Fibroblast of upper back skin (primary cell): ENCODE measurements at regions not wholly inside any gene's neighbourhood (a gene's known extent, or its start where the extent isn't known, plus 50 kb on each side); places are given as distances from the start of the nearest gene placed in this dataset.
"Not testable (repeated sequence)": the region's sequence is repeated elsewhere in the genome, so short reads cannot be mapped to it uniquely, and the experiment has no call there.

Experiments
- DNase-seq: peaks from one replicate; pipeline ENCODE4 v3.0.0-alpha.2; 2013

DNA sequence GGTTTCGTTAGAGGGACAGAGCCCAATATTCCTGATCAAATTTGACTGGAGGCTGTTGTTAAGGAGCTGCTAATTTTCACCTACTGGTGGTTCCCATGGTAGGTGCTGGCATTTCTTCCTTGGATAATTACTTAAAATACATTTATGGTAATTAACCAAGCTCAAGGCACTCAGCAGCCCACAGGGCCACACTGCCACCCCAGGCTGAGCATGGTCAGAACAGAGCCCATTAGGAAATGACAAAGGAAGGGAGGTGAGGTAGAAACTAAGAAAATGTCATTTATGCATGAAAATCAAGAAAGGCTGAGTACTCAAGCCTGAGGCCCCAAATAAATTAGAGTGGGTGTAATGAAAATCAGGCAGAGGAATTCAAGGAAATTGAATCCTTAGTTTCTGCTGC, 510.2 kb upstream of the GYPC start:
- DNase-seq, result no peak

- DNase-seq, result no peak
Observed at GRCh38 chr2:126154256-126154785, 501.6 kb upstream of the GYPC start.

- not testable (repeated sequence) for DNase-seq
Observed at GRCh38 chr2:126160950-126161349, 495.0 kb upstream of the GYPC start.

- DNase-seq, result no peak
Observed at GRCh38 chr2:126172631-126173184, 483.2 kb upstream of the GYPC start.

GRCh38 chr2:126175222-126175621, 480.7 kb upstream of the GYPC start:
- DNase-seq, result no peak

GRCh38 chr2:126177479-126177878, 478.5 kb upstream of the GYPC start:
- DNase-seq, result no peak

DNA sequence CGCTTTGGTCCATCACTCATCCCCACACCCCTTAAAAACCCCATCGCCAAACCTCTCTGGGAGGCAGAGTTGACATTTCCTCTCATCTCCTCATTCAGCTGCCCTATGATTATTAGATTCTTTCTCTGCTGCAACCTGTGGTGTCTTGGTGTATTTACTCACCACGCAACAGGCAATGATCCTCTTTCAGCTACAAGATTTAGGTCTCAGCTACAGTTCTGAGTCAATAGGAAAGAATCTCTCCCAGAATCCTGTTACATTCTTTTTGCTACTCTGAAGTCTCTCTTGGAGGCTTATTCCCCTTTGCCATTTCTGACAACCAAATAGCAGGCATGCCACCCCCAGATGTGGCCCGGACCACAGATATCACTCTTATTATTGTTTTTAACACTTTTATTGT, 468.3 kb upstream of the GYPC start:
- peak; percentile 29 for DNase-seq

DNA sequence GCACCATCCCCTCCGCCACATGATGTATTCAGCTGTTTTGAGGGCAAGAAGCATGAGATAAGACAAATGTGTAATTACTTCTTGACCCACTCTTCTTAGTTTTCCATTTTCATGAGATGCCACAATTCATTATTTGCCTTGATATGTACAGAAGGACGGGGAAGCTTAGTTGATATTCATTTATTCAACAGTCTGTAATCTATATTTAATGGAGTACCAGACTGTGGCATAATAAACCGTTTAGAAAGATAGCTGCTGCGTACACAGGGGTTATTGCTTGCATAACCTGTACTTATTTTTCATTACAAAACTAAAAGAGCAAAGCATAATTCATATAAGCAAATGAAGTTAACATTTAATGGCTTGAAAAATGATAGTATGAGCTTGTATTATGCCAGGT, 466.4 kb upstream of the GYPC start:
- DNase-seq, result no peak

- no peak for DNase-seq
Observed at GRCh38 chr2:126200538-126200937, 455.4 kb upstream of the GYPC start.

DNA sequence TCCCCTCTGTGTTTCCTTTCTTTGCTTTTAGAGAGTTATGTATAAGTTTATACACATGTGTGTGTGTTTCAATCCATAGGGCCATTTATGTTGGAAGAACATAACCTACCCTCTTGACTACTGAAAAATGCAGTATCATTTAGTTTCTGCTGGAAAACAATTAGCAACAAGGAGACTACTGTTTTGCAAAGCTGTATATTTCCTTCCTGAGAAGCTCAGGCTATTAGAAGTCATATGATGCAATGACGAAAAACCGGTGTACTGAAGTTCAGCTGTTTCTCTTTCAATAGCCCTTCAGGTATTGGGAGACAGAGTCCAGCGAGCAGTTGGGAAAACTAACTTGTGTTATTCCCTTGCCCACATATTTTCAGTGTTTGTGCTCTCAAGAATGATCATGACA, 447.7 kb upstream of the GYPC start:
- no peak for DNase-seq

GRCh38 chr2:126212735-126213134, 443.2 kb upstream of the GYPC start:
- no peak for DNase-seq

DNA sequence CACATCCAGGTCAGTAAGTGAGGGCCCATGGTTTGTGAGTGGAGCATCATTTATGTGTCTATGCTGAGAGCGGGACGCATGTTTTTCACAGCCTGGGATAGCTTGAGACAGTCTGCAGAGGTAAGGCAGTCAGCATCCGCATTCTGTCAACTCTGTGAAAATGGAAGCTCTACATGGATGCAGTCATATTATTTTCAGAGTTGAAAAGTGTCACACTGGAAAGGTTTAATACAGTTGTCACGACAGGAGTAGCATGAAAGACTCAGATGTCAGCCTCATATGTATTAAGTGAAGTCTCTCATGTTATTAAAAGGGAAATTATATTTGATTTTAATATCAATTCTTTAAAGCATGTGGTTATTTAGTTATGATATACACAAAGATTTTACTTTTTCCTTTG, 436.9 kb upstream of the GYPC start:
- no peak for DNase-seq

DNA sequence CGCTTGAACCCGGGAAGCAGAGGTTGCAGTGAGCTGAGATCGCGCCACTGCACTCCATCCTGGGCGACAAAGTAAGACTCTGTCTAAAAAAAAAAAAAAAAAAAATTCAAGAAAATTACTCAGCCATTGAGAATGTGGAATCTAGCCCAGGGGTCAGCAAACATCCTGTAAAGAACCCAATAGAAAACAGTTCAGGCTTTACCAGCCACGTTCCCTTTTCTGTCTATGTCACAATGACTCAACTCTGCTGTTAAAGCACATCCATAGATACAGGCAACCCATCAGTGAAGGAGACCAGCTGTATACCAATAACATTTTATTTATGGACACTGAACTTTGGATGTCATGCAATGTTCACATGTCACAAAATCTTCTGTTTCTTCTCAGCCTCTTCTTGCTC, 435.6 kb upstream of the GYPC start:
- peak; percentile 12 for DNase-seq

GRCh38 chr2:126221506-126221905, 434.5 kb upstream of the GYPC start:
- DNase-seq, result no peak

DNA sequence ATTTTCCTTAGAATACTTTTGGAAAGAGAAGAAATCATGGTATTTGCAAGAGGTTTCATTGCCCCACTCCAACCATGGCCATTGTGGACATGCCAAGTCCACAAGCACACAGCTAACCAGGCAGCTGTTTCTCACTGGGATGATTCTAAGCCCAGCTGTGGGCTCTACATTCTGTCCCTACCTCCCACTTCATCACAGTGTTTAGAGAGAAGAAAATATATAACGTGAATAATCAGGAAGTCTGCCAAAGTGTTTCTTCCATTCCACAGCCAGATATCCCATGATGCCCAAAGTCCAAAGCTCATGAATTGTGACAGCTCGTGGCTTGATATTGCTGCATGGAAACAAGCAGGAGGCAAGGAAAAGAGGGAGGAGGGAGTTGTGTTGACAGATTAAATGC, 433.7 kb upstream of the GYPC start:
- no peak for DNase-seq

DNA sequence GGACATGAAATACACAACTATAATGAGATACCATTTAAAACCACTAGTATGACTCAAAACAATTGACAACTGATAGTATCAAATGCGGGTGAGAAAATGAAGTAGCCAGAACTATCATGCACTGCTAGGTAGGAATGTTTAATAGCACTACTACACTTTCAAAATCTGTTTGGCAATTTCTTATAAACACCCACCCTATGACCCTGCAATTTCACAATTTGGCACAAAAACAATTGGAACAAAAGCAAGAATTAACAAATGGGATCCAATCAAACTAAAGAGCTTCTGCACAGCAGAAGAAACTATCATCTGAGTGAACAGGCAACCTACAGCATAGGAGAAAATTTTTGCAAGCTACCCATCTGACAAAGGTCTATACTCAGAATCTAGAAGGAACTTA, 431.2 kb upstream of the GYPC start:
- DNase-seq, result no peak

DNA sequence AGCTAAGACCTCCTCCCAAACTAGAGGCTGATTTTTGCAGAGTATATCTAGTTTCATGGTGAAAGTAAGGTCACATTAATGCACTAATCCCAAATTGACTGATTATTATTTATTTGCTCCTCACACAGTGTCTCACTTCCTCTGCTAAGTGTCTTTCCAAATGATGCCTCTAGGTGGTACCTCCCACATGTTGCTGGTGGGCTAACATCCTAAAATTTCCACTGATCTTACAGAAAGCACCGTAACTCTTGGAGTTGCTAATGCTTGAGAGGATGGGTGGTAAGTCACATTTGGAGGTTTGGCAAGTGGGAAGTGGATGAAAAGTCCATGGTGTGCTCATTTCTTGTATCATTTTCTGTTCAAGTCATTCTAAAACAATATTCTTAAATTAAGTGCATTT, 428.7 kb upstream of the GYPC start:
- no peak for DNase-seq

DNA sequence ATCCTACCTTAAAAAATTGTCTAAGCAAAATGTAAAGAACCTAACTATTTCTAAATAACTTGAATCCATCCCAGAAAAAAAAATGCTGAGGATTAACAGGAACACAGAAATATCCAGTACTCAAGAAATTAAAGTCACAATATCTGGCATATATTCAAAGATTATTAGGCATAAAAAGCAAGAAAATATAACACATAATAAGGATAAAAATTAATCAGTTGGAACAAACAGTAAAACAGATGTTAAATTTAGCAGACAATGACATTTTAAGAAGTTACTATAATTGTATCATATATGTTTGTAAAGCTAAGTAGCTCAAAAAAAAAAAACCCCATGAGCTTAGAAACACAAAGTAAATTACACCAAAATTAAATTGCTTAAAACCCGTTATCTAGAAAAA, 427.4 kb upstream of the GYPC start:
- no peak for DNase-seq

- DNase-seq, result no peak
Observed at GRCh38 chr2:126238251-126238650, 417.7 kb upstream of the GYPC start.

- no peak for DNase-seq
Observed at GRCh38 chr2:126239320-126239955, 416.5 kb upstream of the GYPC start.

- no peak for DNase-seq
Observed at GRCh38 chr2:126241001-126241400, 415.0 kb upstream of the GYPC start.

- no peak for DNase-seq
Observed at GRCh38 chr2:126241411-126241810, 414.5 kb upstream of the GYPC start.

DNA sequence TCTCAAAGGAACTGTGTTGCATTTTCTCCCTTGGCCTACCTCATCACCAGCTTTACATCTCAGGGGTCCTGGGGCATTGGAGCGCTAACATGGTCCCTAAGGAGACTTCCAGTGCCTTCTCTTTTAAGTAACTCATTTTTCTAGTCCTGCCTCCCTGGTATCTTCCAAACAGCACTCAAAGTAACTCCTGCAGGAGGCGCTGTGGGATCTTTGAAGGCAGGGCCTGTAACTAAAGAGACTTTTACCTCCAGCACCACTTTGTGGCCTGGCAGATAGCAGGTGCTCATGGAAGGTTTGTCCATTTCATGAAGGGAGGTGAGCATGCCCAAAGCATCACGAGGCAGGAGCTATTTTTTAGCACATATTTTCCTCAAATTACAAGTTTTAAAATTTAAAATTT, 411.0 kb upstream of the GYPC start:
- DNase-seq, result peak; percentile 14

GRCh38 chr2:126253669-126254068, 402.3 kb upstream of the GYPC start:
- DNase-seq, result no peak

- DNase-seq, result no peak
Observed at GRCh38 chr2:126264625-126265024, 391.3 kb upstream of the GYPC start.
